Trophoblast cell (in vitro differentiated cells and primary cell): ENCODE measurements at regions not wholly inside any gene's neighbourhood (a gene's known extent, or its start where the extent isn't known, plus 50 kb on each side); places are given as distances from the start of the nearest gene placed in this dataset.

ENCODE experiments used
- DNase-seq, 2 donors: peaks; one replicate each; pipeline ENCODE4 v3.0.0-alpha.2; 2016
- H2AFZ ChIP-seq: 2 replicates; pipeline ENCODE4 v1.6.1; 2013; ENCODE audit warnings: low read length, moderate library complexity, mild to moderate bottlenecking; ENCODE audit not compliant: insufficient read depth, poor library complexity
- H2AK5ac ChIP-seq: 2 replicates; pipeline ENCODE4 v1.6.1; 2013; ENCODE audit warnings: mild to moderate bottlenecking, low read length
- H2BK120ac ChIP-seq: 2 replicates; pipeline ENCODE4 v1.6.1; 2013; ENCODE audit warnings: low read length, mild to moderate bottlenecking, moderate library complexity; ENCODE audit not compliant: insufficient read depth, poor library complexity
- H2BK12ac ChIP-seq: 2 replicates; pipeline ENCODE4 v1.6.1; 2013; ENCODE audit warnings: mild to moderate bottlenecking, low read length, moderate library complexity
- H2BK5ac ChIP-seq: 2 replicates; pipeline ENCODE4 v1.6.1; 2013; ENCODE audit warnings: low read length, low read depth, moderate library complexity, mild to moderate bottlenecking; ENCODE audit not compliant: poor library complexity
- H3K14ac ChIP-seq: 2 replicates; pipeline ENCODE4 v1.6.1; 2013; ENCODE audit warnings: mild to moderate bottlenecking, low read length
- H3K18ac ChIP-seq: 2 replicates; pipeline ENCODE4 v1.6.1; 2013; ENCODE audit warnings: mild to moderate bottlenecking, low read length
- H3K23ac ChIP-seq: 2 replicates; pipeline ENCODE4 v1.6.1; 2013; ENCODE audit warnings: low read length
- H3K27ac ChIP-seq: 2 replicates; pipeline ENCODE4 v1.5.1; 2013; ENCODE audit warnings: low read depth, mild to moderate bottlenecking, inconsistent platforms, low read length, moderate library complexity
- H3K27me3 ChIP-seq: 2 replicates; pipeline ENCODE4 v1.6.1; 2013; ENCODE audit warnings: inconsistent platforms, mild to moderate bottlenecking, low read length, moderate library complexity; ENCODE audit not compliant: insufficient read depth
- H3K36me3 ChIP-seq, 2 experiments: 1 replicate in 1 of 2; 2 replicates in 1 of 2; pipeline ENCODE4 v1.6.1; 2013; ENCODE audit warnings: low read length in 2 of 2, mild to moderate bottlenecking in 2 of 2, moderate library complexity in 1 of 2; ENCODE audit not compliant: insufficient read depth in 2 of 2, control insufficient read depth in 1 of 2
- H3K4ac ChIP-seq: 2 replicates; pipeline ENCODE4 v1.6.1; 2013; ENCODE audit warnings: low read depth, mild to moderate bottlenecking, low read length, moderate library complexity
- H3K4me1 ChIP-seq, 2 experiments: 1 replicate in 1 of 2; 2 replicates in 1 of 2; pipeline ENCODE4 v1.6.1; 2013; ENCODE audit warnings: low read length in 2 of 2, mild to moderate bottlenecking in 2 of 2, moderate library complexity in 1 of 2; ENCODE audit not compliant: insufficient read depth in 2 of 2, control insufficient read depth in 1 of 2
- H3K4me2 ChIP-seq: 2 replicates; pipeline ENCODE4 v1.6.1; 2013; ENCODE audit warnings: inconsistent platforms, mild to moderate bottlenecking, low read length, moderate library complexity
- H3K4me3 ChIP-seq: 2 replicates; pipeline ENCODE4 v1.5.1; 2013; ENCODE audit warnings: mild to moderate bottlenecking, low read depth, low read length, inconsistent platforms
- H3K79me1 ChIP-seq: one replicate; pipeline ENCODE4 v1.6.1; 2013; ENCODE audit warnings: low read length
- H3K79me2 ChIP-seq: 2 replicates; pipeline ENCODE4 v1.6.1; 2013; ENCODE audit warnings: low read length, mild to moderate bottlenecking; ENCODE audit not compliant: control insufficient read depth, insufficient read depth, poor library complexity
- H3K9ac ChIP-seq: 2 replicates; pipeline ENCODE4 v1.6.1; 2013; ENCODE audit warnings: mild to moderate bottlenecking, low read length
- H3K9me3 ChIP-seq: 2 replicates; pipeline ENCODE4 v1.6.1; 2013; ENCODE audit warnings: low read depth, mild to moderate bottlenecking, control low read depth, inconsistent platforms, low read length; ENCODE audit not compliant: insufficient read depth
- H4K12ac ChIP-seq: 2 replicates; pipeline ENCODE4 v1.6.1; 2013; ENCODE audit warnings: low read depth, mild to moderate bottlenecking, low read length, moderate library complexity
- H4K8ac ChIP-seq: 2 replicates; pipeline ENCODE4 v1.6.1; 2013; ENCODE audit warnings: low read depth, mild to moderate bottlenecking, low read length, moderate library complexity
- H4K91ac ChIP-seq: one replicate; pipeline ENCODE4 v1.6.1; 2013; ENCODE audit warnings: low read depth, mild to moderate bottlenecking, low read length, moderate library complexity
- WGBS: extraction: QIAGEN DNeasy Blood & Tissue Kit; methylation state at CpG from one replicate; pipeline ENCODE4 v1.1.7; 2013; ENCODE audit warnings: missing lambda C conversion rate; ENCODE audit not compliant: insufficient read length, insufficient coverage; ENCODE audit errors: extremely low coverage; 5-methylcytosine and 5-hydroxymethylcytosine counted together

GRCh38 chrX:27883468-27884092, 75.8 kb downstream of the MAGEB10 start:
- H4K12ac ChIP-seq = no peak overlapping the region
- no peak overlapping the region for H3K4me3 ChIP-seq
- H3K27ac ChIP-seq = no peak overlapping the region
- H2BK5ac ChIP-seq = no peak overlapping the region
- H3K14ac ChIP-seq = no peak overlapping the region
- no peak overlapping the region for H4K8ac ChIP-seq
- no peaks in the 10 kb centered on the region for H3K36me3 ChIP-seq
- H3K4ac ChIP-seq = no peak overlapping the region
- no CpG with 5 or more reads among the region's 3 CpGs for WGBS
- no peaks in the 10 kb centered on the region for H3K27me3 ChIP-seq
- no peak overlapping the region for H2AFZ ChIP-seq
- H2AK5ac ChIP-seq = no peak overlapping the region
- H2BK120ac ChIP-seq = no peak overlapping the region
- no peaks in the 10 kb centered on the region for H3K79me1 ChIP-seq
- no peaks in the 10 kb centered on the region for H3K79me2 ChIP-seq
- H4K91ac ChIP-seq = no peak overlapping the region
- no peak overlapping the region for H3K9ac ChIP-seq
- no peak overlapping the region for H2BK12ac ChIP-seq
- H3K4me2 ChIP-seq = no peak overlapping the region
- no peak overlapping the region for H3K18ac ChIP-seq
- DNase-seq = no peak
- no peak overlapping the region for H3K23ac ChIP-seq
- H3K9me3 ChIP-seq = no peaks in the 10 kb centered on the region
- H3K4me1 ChIP-seq = no peaks in the 10 kb centered on the region

DNA sequence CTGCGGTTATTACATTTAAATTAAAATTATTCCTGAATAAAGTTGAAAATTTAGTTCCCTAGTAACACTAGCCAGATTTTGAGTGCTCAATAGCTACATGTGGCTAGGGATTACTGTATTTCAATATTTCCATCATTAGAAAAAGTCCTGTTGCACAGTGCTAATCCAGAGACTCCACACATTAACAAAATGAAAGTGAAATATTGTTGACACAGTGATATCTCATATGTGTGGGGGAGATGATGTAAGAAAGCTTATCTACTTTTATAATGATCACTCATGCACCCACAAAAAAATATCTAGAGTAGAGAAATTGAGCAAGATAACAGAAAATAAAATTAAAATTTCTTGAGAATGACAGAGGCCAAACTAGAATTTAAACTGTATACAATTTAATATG, 74.9 kb downstream of the MAGEB10 start:
- Histone ChIP-seq H3K14ac (no peak overlapping the region), H3K9ac (no peak overlapping the region), H3K27me3 (no peaks in the 10 kb centered on the region), H4K8ac (no peak overlapping the region), H3K4me1 (no peaks in the 10 kb centered on the region), H3K23ac (no peak overlapping the region), H2BK5ac (no peak overlapping the region), H4K91ac (no peak overlapping the region), H3K4me3 (no peak overlapping the region), H3K79me2 (no peaks in the 10 kb centered on the region), H3K27ac (no peak overlapping the region), H3K18ac (no peak overlapping the region), H2BK120ac (no peak overlapping the region), H3K9me3 (no peaks in the 10 kb centered on the region), H2BK12ac (no peak overlapping the region), H3K79me1 (no peaks in the 10 kb centered on the region), H3K4ac (no peak overlapping the region), H4K12ac (no peak overlapping the region), H3K36me3 (no peaks in the 10 kb centered on the region), H2AFZ (no peak overlapping the region), H3K4me2 (no peak overlapping the region), H2AK5ac (no peak overlapping the region)
- no CpG with 5 or more reads among the region's 1 CpG for WGBS
- DNase-seq = no peak

DNA sequence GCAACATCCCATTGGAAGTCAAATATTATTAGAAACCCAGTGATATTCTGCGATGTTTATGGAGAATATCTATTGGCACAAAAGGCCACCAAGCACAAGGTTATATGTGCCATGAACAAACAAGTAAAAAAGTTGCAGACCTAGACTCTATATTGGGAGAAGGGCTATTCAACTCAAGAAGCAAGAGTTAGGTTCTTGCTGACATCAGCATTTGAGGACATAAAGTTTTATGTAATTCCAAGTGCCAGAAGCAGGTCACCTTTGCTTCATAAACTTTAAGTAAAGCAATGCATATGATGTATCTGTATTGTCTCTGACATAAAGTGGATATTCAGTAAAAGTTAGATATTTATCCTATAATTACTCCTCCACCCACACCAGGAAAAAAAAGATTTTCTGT, 71.1 kb downstream of the MAGEB10 start:
- Histone ChIP-seq H3K9ac (no peak overlapping the region), H2BK120ac (no peak overlapping the region), H3K18ac (no peak overlapping the region), H3K79me1 (no peaks in the 10 kb centered on the region), H3K4ac (no peak overlapping the region), H4K8ac (no peak overlapping the region), H3K36me3 (no peaks in the 10 kb centered on the region), H2AFZ (no peak overlapping the region), H3K9me3 (no peaks in the 10 kb centered on the region), H3K14ac (no peak overlapping the region), H3K23ac (no peak overlapping the region), H3K79me2 (no peaks in the 10 kb centered on the region), H4K12ac (no peak overlapping the region), H2BK12ac (no peak overlapping the region), H3K27me3 (no peaks in the 10 kb centered on the region), H3K4me1 (no peaks in the 10 kb centered on the region), H3K4me3 (no peak overlapping the region), H3K27ac (no peak overlapping the region), H2AK5ac (no peak overlapping the region), H4K91ac (no peak overlapping the region), H3K4me2 (no peak overlapping the region), H2BK5ac (no peak overlapping the region)
- DNase-seq = no peak
- no CpG with 5 or more reads among the region's 1 CpG for WGBS
